GM23338 (cell line): ENCODE measurements at regions not wholly inside any gene's neighbourhood (a gene's known extent, or its start where the extent isn't known, plus 50 kb on each side); places are given as distances from the start of the nearest gene placed in this dataset.
A peak's percentile ranks its signal among the peaks of the same experiment; 100 is the strongest.

Experiments
- ATAC-seq: fragments of 200-7000 bp; cut with Tn5 transposase; 3 replicates; pipeline ENCODE4 v1.9.1; 2020
- DNase-seq: peaks from one replicate; pipeline ENCODE4 v3.0.0-alpha.2; 2015; ENCODE audit warnings: low spot score
- H2AFZ ChIP-seq: fragments of 200-600 bp; sonication (generic); 2 replicates; pipeline ENCODE4 v1.8.0; 2016; ENCODE audit warnings: antibody characterized with exemption, mild to moderate bottlenecking, moderate library complexity
- H3F3A ChIP-seq: fragments of 200-600 bp; sonication (generic); replicated peaks from 2 replicates; pipeline ENCODE4 v1.8.0; 2017; ENCODE audit warnings: antibody characterized with exemption, mixed run types, low read depth
- H3K27ac ChIP-seq: fragments of 200-600 bp; sonication (generic); 2 replicates; pipeline ENCODE4 v1.6.1; 2016; ENCODE audit warnings: low read depth
- H3K27me3 ChIP-seq: fragments of 200-600 bp; sonication (generic); 2 replicates; pipeline ENCODE4 v1.8.0; 2016; ENCODE audit warnings: mild to moderate bottlenecking, mixed run types, moderate library complexity; ENCODE audit not compliant: insufficient read depth
- H3K36me3 ChIP-seq: fragments of 200-600 bp; sonication (generic); 2 replicates; pipeline ENCODE4 v1.8.0; 2016; ENCODE audit warnings: mild to moderate bottlenecking; ENCODE audit not compliant: insufficient read depth
- H3K4me1 ChIP-seq: fragments of 200-600 bp; sonication (generic); 2 replicates; pipeline ENCODE4 v1.8.0; 2016; ENCODE audit warnings: mild to moderate bottlenecking, moderate library complexity; ENCODE audit not compliant: insufficient read depth
- H3K4me2 ChIP-seq: fragments of 200-600 bp; sonication (generic); 2 replicates; pipeline ENCODE4 v1.7.1; 2017; ENCODE audit warnings: mixed run types
- H3K4me3 ChIP-seq: fragments of 200-600 bp; sonication (generic); 2 replicates; pipeline ENCODE4 v1.6.1; 2016; ENCODE audit warnings: mixed run types
- H3K79me2 ChIP-seq: fragments of 200-600 bp; sonication (generic); replicated peaks from 2 replicates; pipeline ENCODE4 v1.8.0; 2017; ENCODE audit warnings: mild to moderate bottlenecking; ENCODE audit not compliant: insufficient read depth
- H3K9me2 ChIP-seq: fragments of 200-600 bp; sonication (generic); 2 replicates; pipeline ENCODE4 v1.8.0; 2017; ENCODE audit not compliant: insufficient read depth
- H4K20me1 ChIP-seq: fragments of 200-600 bp; sonication (generic); replicated peaks from 2 replicates; pipeline ENCODE4 v1.8.0; 2017; ENCODE audit warnings: mild to moderate bottlenecking; ENCODE audit not compliant: insufficient read depth
- H3K27ac Mint-ChIP-seq: 2 replicates; pipeline ENCODE4 v1.8.0; 2020; ENCODE audit warnings: inconsistent platforms, mild to moderate bottlenecking, moderate library complexity, mixed read lengths
- H3K27me3 Mint-ChIP-seq: 3 replicates; pipeline ENCODE4 v1.8.0; 2022; ENCODE audit warnings: low read depth, mild to moderate bottlenecking, moderate library complexity, mixed read lengths, inconsistent platforms; ENCODE audit not compliant: insufficient read depth, poor library complexity
- H3K36me3 Mint-ChIP-seq: 3 replicates; pipeline ENCODE4 v1.8.0; 2021; ENCODE audit warnings: low read depth, mild to moderate bottlenecking, inconsistent platforms, moderate library complexity, mixed read lengths
- H3K4me1 Mint-ChIP-seq: 3 replicates; pipeline ENCODE4 v1.8.0; 2020; ENCODE audit warnings: mild to moderate bottlenecking, inconsistent platforms, mixed read lengths
- H3K4me3 Mint-ChIP-seq: 3 replicates; pipeline ENCODE4 v1.8.0; 2021; ENCODE audit warnings: moderate library complexity, mild to moderate bottlenecking, inconsistent platforms, mixed read lengths
- H3K9me3 Mint-ChIP-seq: 3 replicates; pipeline ENCODE4 v1.8.0; 2020; ENCODE audit warnings: moderate library complexity, mild to moderate bottlenecking, inconsistent platforms, mixed read lengths
- CREB1 ChIP-seq: fragments of 250-450 bp; sonication (Bioruptor Pico); IDR thresholded peaks from 2 replicates; pipeline ENCODE4 v1.5.0; 2020; ENCODE audit warnings: low read depth, mild to moderate bottlenecking, moderate library complexity
- EZH2 ChIP-seq: fragments of 200-600 bp; sonication (generic); IDR thresholded peaks from one replicate; pipeline ENCODE4 v1.8.0; 2017; ENCODE audit warnings: antibody characterized with exemption, mild to moderate bottlenecking, low read depth; ENCODE audit not compliant: unreplicated experiment
- EZH2phosphoT487 ChIP-seq: fragments of 200-600 bp; sonication (generic); IDR thresholded peaks from one replicate; pipeline ENCODE4 v1.8.1; 2018; ENCODE audit warnings: antibody characterized with exemption; ENCODE audit not compliant: unreplicated experiment
- JUNB ChIP-seq: IDR thresholded peaks from one replicate; pipeline ENCODE4 v1.6.1; 2016; ENCODE audit warnings: antibody characterized with exemption; ENCODE audit not compliant: unreplicated experiment
- NANOG ChIP-seq: IDR thresholded peaks from 2 replicates; pipeline ENCODE4 v1.6.1; 2016; ENCODE audit warnings: antibody characterized with exemption, borderline replicate concordance
- POLR2AphosphoS5 ChIP-seq: IDR thresholded peaks from 2 replicates; pipeline ENCODE4 v1.6.1; 2016; ENCODE audit warnings: antibody characterized with exemption, low read depth
- STAT1 ChIP-seq: IDR thresholded peaks from one replicate; pipeline ENCODE4 v1.6.1; 2016; ENCODE audit warnings: antibody characterized with exemption; ENCODE audit not compliant: unreplicated experiment
- ZNF114 ChIP-seq: fragments of 250-450 bp; sonication (Bioruptor Pico); IDR thresholded peaks from 2 replicates; pipeline ENCODE4 v1.5.0; 2020; ENCODE audit warnings: mild to moderate bottlenecking, moderate library complexity
- ZNF331 ChIP-seq: fragments of 250-450 bp; sonication (Bioruptor Pico); IDR thresholded peaks from 2 replicates; pipeline ENCODE4 v1.5.0; 2020; ENCODE audit warnings: low read depth, mild to moderate bottlenecking, moderate library complexity
- TF ChIP-seq, protein P1 (sequence below): IDR thresholded peaks from 2 replicates; pipeline ENCODE4 v1.6.1; 2016; ENCODE audit warnings: antibody characterized with exemption
- TF ChIP-seq, protein P2 (sequence below): fragments of 250-450 bp; sonication (Bioruptor Pico); IDR thresholded peaks from 2 replicates; pipeline ENCODE4 v1.5.0; 2020; ENCODE audit warnings: mild to moderate bottlenecking, moderate library complexity
- TF ChIP-seq, protein P3 (sequence below): IDR thresholded peaks from one replicate; pipeline ENCODE4 v1.6.1; 2018; ENCODE audit warnings: antibody characterized with exemption; ENCODE audit not compliant: unreplicated experiment
- TF ChIP-seq, protein P4 (sequence below), 2 experiments: fragments of 200-600 bp in 1 of 2; sonication (generic) in 1 of 2; conservative IDR thresholded peaks; 2 replicates each; pipeline versions ENCODE4 v1.5.1 to v1.6.1; 2016 to 2017; ENCODE audit warnings: antibody characterized with exemption in 2 of 2, low read depth in 2 of 2, mild to moderate bottlenecking in 2 of 2, moderate library complexity in 1 of 2

DNA sequence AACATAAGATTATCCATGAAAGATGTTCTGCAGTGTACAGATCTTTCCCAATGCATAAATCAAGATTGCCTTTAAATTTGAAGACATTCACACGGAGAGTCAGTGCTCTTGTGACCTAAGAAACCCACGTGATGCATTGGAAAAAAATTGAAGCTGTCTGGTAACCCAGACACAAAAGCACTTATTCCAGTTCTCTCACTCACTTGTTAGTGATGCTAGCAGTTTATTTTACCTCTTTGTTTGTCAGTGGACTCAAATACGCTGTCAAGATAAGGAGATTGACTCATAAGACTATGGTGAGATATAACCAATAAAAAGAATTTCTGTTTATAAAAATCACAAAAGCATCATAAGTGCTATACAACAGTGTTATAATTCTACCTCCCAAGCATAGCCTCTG is 245.8 kb upstream of the SMIM31 start:
- Mint-ChIP-seq H3K27ac (no peak overlapping the region), H3K4me1 (peaks cover 6% of the 10 kb centered on the region; the same call in 2 of the 3 replicates), H3K9me3 (no peaks in the 10 kb centered on the region), H3K4me3 (no peak overlapping the region), H3K27me3 (no peaks in the 10 kb centered on the region), H3K36me3 (no peaks in the 10 kb centered on the region)
- no peaks in the 10 kb centered on the region for H4K20me1 ChIP-seq
- H3K27me3 ChIP-seq, result no peaks in the 10 kb centered on the region
- peaks cover 12% of the 10 kb centered on the region for H3K4me1 ChIP-seq
- H2AFZ ChIP-seq, result peak overlapping the region; percentile 40; the same call in 1 of the 2 replicates
- no peaks in the 10 kb centered on the region for H3K36me3 ChIP-seq
- H3K4me3 ChIP-seq, result no peak overlapping the region
- H3K9me2 ChIP-seq, result 0 out of 2 replicates have a peak, but pooled peaks cover 3% of the 10 kb centered on the region
- no peaks in the 10 kb centered on the region for H3F3A ChIP-seq
- no peak for ATAC-seq
- H3K4me2 ChIP-seq, result no peak overlapping the region
- no peaks in the 10 kb centered on the region for H3K79me2 ChIP-seq
- no peak for DNase-seq
- TF ChIP-seq, protein P1, sequence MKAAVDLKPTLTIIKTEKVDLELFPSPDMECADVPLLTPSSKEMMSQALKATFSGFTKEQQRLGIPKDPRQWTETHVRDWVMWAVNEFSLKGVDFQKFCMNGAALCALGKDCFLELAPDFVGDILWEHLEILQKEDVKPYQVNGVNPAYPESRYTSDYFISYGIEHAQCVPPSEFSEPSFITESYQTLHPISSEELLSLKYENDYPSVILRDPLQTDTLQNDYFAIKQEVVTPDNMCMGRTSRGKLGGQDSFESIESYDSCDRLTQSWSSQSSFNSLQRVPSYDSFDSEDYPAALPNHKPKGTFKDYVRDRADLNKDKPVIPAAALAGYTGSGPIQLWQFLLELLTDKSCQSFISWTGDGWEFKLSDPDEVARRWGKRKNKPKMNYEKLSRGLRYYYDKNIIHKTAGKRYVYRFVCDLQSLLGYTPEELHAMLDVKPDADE, result no peak
- no peak for TF ChIP-seq ZNF331
- TF ChIP-seq, protein P2, sequence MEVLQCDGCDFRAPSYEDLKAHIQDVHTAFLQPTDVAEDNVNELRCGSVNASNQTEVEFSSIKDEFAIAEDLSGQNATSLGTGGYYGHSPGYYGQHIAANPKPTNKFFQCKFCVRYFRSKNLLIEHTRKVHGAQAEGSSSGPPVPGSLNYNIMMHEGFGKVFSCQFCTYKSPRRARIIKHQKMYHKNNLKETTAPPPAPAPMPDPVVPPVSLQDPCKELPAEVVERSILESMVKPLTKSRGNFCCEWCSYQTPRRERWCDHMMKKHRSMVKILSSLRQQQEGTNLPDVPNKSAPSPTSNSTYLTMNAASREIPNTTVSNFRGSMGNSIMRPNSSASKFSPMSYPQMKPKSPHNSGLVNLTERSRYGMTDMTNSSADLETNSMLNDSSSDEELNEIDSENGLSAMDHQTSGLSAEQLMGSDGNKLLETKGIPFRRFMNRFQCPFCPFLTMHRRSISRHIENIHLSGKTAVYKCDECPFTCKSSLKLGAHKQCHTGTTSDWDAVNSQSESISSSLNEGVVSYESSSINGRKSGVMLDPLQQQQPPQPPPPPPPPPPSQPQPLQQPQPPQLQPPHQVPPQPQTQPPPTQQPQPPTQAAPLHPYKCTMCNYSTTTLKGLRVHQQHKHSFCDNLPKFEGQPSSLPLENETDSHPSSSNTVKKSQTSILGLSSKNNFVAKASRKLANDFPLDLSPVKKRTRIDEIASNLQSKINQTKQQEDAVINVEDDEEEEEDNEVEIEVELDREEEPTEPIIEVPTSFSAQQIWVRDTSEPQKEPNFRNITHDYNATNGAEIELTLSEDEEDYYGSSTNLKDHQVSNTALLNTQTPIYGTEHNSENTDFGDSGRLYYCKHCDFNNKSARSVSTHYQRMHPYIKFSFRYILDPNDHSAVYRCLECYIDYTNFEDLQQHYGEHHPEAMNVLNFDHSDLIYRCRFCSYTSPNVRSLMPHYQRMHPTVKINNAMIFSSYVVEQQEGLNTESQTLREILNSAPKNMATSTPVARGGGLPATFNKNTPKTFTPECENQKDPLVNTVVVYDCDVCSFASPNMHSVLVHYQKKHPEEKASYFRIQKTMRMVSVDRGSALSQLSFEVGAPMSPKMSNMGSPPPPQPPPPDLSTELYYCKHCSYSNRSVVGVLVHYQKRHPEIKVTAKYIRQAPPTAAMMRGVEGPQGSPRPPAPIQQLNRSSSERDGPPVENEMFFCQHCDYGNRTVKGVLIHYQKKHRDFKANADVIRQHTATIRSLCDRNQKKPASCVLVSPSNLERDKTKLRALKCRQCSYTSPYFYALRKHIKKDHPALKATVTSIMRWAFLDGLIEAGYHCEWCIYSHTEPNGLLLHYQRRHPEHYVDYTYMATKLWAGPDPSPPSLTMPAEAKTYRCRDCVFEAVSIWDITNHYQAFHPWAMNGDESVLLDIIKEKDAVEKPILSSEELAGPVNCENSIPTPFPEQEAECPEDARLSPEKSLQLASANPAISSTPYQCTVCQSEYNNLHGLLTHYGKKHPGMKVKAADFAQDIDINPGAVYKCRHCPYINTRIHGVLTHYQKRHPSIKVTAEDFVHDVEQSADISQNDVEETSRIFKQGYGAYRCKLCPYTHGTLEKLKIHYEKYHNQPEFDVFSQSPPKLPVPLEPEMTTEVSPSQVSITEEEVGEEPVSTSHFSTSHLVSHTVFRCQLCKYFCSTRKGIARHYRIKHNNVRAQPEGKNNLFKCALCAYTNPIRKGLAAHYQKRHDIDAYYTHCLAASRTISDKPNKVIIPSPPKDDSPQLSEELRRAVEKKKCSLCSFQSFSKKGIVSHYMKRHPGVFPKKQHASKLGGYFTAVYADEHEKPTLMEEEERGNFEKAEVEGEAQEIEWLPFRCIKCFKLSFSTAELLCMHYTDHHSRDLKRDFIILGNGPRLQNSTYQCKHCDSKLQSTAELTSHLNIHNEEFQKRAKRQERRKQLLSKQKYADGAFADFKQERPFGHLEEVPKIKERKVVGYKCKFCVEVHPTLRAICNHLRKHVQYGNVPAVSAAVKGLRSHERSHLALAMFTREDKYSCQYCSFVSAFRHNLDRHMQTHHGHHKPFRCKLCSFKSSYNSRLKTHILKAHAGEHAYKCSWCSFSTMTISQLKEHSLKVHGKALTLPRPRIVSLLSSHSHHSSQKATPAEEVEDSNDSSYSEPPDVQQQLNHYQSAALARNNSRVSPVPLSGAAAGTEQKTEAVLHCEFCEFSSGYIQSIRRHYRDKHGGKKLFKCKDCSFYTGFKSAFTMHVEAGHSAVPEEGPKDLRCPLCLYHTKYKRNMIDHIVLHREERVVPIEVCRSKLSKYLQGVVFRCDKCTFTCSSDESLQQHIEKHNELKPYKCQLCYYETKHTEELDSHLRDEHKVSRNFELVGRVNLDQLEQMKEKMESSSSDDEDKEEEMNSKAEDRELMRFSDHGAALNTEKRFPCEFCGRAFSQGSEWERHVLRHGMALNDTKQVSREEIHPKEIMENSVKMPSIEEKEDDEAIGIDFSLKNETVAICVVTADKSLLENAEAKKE (CRISPR knock-in tag), result no peak
- no peak for TF ChIP-seq JUNB
- TF ChIP-seq NANOG, result no peak
- TF ChIP-seq, protein P3, sequence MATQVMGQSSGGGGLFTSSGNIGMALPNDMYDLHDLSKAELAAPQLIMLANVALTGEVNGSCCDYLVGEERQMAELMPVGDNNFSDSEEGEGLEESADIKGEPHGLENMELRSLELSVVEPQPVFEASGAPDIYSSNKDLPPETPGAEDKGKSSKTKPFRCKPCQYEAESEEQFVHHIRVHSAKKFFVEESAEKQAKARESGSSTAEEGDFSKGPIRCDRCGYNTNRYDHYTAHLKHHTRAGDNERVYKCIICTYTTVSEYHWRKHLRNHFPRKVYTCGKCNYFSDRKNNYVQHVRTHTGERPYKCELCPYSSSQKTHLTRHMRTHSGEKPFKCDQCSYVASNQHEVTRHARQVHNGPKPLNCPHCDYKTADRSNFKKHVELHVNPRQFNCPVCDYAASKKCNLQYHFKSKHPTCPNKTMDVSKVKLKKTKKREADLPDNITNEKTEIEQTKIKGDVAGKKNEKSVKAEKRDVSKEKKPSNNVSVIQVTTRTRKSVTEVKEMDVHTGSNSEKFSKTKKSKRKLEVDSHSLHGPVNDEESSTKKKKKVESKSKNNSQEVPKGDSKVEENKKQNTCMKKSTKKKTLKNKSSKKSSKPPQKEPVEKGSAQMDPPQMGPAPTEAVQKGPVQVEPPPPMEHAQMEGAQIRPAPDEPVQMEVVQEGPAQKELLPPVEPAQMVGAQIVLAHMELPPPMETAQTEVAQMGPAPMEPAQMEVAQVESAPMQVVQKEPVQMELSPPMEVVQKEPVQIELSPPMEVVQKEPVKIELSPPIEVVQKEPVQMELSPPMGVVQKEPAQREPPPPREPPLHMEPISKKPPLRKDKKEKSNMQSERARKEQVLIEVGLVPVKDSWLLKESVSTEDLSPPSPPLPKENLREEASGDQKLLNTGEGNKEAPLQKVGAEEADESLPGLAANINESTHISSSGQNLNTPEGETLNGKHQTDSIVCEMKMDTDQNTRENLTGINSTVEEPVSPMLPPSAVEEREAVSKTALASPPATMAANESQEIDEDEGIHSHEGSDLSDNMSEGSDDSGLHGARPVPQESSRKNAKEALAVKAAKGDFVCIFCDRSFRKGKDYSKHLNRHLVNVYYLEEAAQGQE, result no peak
- TF ChIP-seq, protein P4, sequence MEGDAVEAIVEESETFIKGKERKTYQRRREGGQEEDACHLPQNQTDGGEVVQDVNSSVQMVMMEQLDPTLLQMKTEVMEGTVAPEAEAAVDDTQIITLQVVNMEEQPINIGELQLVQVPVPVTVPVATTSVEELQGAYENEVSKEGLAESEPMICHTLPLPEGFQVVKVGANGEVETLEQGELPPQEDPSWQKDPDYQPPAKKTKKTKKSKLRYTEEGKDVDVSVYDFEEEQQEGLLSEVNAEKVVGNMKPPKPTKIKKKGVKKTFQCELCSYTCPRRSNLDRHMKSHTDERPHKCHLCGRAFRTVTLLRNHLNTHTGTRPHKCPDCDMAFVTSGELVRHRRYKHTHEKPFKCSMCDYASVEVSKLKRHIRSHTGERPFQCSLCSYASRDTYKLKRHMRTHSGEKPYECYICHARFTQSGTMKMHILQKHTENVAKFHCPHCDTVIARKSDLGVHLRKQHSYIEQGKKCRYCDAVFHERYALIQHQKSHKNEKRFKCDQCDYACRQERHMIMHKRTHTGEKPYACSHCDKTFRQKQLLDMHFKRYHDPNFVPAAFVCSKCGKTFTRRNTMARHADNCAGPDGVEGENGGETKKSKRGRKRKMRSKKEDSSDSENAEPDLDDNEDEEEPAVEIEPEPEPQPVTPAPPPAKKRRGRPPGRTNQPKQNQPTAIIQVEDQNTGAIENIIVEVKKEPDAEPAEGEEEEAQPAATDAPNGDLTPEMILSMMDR (conservative IDR thresholded peaks at IDR 0.05; ENCODE audit: low read depth in 2 of 2), result no peak
- no peak for TF ChIP-seq CREB1 (CRISPR knock-in tag)
- no peak for TF ChIP-seq ZNF114
- TF ChIP-seq EZH2, result no peak
- no peak for TF ChIP-seq STAT1
- TF ChIP-seq POLR2AphosphoS5, result no peak
- TF ChIP-seq EZH2phosphoT487, result no peak
- no peak overlapping the region for H3K27ac ChIP-seq
